GM18867 (cell line): ENCODE measurements at regions not wholly inside any gene's neighbourhood (a gene's known extent, or its start where the extent isn't known, plus 50 kb on each side); places are given as distances from the start of the nearest gene placed in this dataset.
"Not testable (repeated sequence)": the region's sequence is repeated elsewhere in the genome, so short reads cannot be mapped to it uniquely, and the experiment has no call there.

Source experiments
- ATAC-seq: cut with Tn5 transposase; IDR thresholded peaks from one replicate; pipeline ENCODE4 v1.9.1; 2021; ENCODE audit warnings: mild to moderate bottlenecking, moderate library complexity; ENCODE audit not compliant: unreplicated experiment

- no peak for ATAC-seq
These were observed 217.5 kb upstream of the ADAMTS3 start for GRCh38 chr4:72786401-72786990.

- no peak for ATAC-seq
These were observed 210.2 kb upstream of the ADAMTS3 start for GRCh38 chr4:72779241-72779640.

GRCh38 chr4:72777436-72777835 lies 208.4 kb upstream of the ADAMTS3 start:
- no peak for ATAC-seq

- no peak for ATAC-seq
These were observed 201.7 kb upstream of the ADAMTS3 start for GRCh38 chr4:72770708-72771107.

- ATAC-seq, result no peak
These were observed 199.3 kb upstream of the ADAMTS3 start for GRCh38 chr4:72768364-72768763.

- ATAC-seq, result no peak
These were observed 198.7 kb upstream of the ADAMTS3 start for GRCh38 chr4:72767618-72768302.

GRCh38 chr4:72765788-72766187 lies 196.8 kb upstream of the ADAMTS3 start:
- not testable (repeated sequence) for ATAC-seq

GRCh38 chr4:72761368-72762038 lies 192.5 kb upstream of the ADAMTS3 start:
- no peak for ATAC-seq

GRCh38 chr4:72753414-72753813 lies 184.4 kb upstream of the ADAMTS3 start:
- ATAC-seq, result not testable (repeated sequence)

GRCh38 chr4:72744103-72744725 lies 175.2 kb upstream of the ADAMTS3 start:
- no peak for ATAC-seq

GRCh38 chr4:72743078-72743477 lies 174.1 kb upstream of the ADAMTS3 start:
- ATAC-seq, result no peak

GRCh38 chr4:72715299-72715698 lies 146.3 kb upstream of the ADAMTS3 start:
- ATAC-seq, result no peak

GRCh38 chr4:72714482-72715279 lies 145.7 kb upstream of the ADAMTS3 start:
- ATAC-seq, result no peak

- ATAC-seq, result no peak
These were observed 144.0 kb upstream of the ADAMTS3 start for GRCh38 chr4:72712997-72713396.

- no peak for ATAC-seq
These were observed 140.5 kb upstream of the ADAMTS3 start for GRCh38 chr4:72709475-72709874.

- ATAC-seq, result no peak
These were observed 137.7 kb upstream of the ADAMTS3 start for GRCh38 chr4:72706684-72707083.

- ATAC-seq, result not testable (repeated sequence)
These were observed 136.1 kb upstream of the ADAMTS3 start for GRCh38 chr4:72704925-72705640.

- no peak for ATAC-seq
These were observed 133.9 kb upstream of the ADAMTS3 start for GRCh38 chr4:72702948-72703347.

GRCh38 chr4:72701987-72702819 lies 133.2 kb upstream of the ADAMTS3 start:
- peak; percentile 88 for ATAC-seq
